B cell (primary cell): ENCODE measurements at regions not wholly inside any gene's neighbourhood (a gene's known extent, or its start where the extent isn't known, plus 50 kb on each side); places are given as distances from the start of the nearest gene placed in this dataset.

Experiments used
- ATAC-seq: fragments of 200-7000 bp; cut with Tn5 transposase; one replicate; pipeline ENCODE4 v1.10.0; 2021; ENCODE audit warnings: low read depth, mild to moderate bottlenecking, moderate number of reproducible peaks, moderate library complexity
- CTCF ChIA-PET: fragments of 350-600 bp; sonication (Branson Sonifier 250); formaldehyde crosslinking; loops from one replicate; lab custom pipeline; 2021; ENCODE audit warnings: antibody characterized with exemption, inconsistent platforms; lab: Charles Lee
- POLR2A ChIA-PET: fragments of 350-600 bp; sonication (Branson Sonifier 250); formaldehyde crosslinking; loops from one replicate; lab custom pipeline; 2021; ENCODE audit warnings: antibody characterized with exemption; lab: Charles Lee
- DNase-seq: peaks from one replicate; pipeline ENCODE4 v3.0.0; 2013
- H2AFZ ChIP-seq: 2 replicates; pipeline ENCODE4 v1.6.1; 2012; ENCODE audit warnings: mild to moderate bottlenecking, low read depth, low read length; ENCODE audit not compliant: insufficient read depth, poor library complexity, severe bottlenecking
- H3K27ac ChIP-seq, 2 donors: 1 replicate in 1 of 2; 2 replicates in 1 of 2; pipeline ENCODE4 v1.5.1; 2012 to 2013; ENCODE audit warnings: low read length in 2 of 2, mild to moderate bottlenecking in 2 of 2, moderate library complexity in 1 of 2
- H3K27me3 ChIP-seq, 4 experiments: fragments of 200-600 bp in 1 of 4; sonication (generic) in 1 of 4; replicated peaks in 1 of 4; 1 replicate in 2 of 4; 2 replicates in 2 of 4; pipeline versions ENCODE4 v1.6.1 to v1.7.0; 2013 to 2016; ENCODE audit warnings: low read length in 3 of 4, mild to moderate bottlenecking in 2 of 4, mixed read lengths in 1 of 4, moderate library complexity in 1 of 4; ENCODE audit not compliant: insufficient read depth in 4 of 4, control insufficient read depth in 3 of 4; ENCODE audit errors: control extremely low read depth in 1 of 4
- H3K36me3 ChIP-seq, 2 experiments: replicated peaks in 1 of 2; 1 replicate in 1 of 2; 2 replicates in 1 of 2; pipeline versions ENCODE4 v1.6.1 to v1.7.1; 2013; ENCODE audit warnings: low read length in 1 of 2; ENCODE audit not compliant: insufficient read depth in 2 of 2, control insufficient read depth in 1 of 2; ENCODE audit errors: control extremely low read depth in 1 of 2, extremely low read depth in 1 of 2
- H3K4me1 ChIP-seq, 2 donors: fragments of 200-600 bp in 1 of 2; sonication (generic) in 1 of 2; 1 replicate in 1 of 2; 2 replicates in 1 of 2; pipeline versions ENCODE4 v1.5.1 to v1.6.1; 2013 to 2017; ENCODE audit warnings: low read length in 2 of 2; ENCODE audit not compliant: control insufficient read depth in 2 of 2, insufficient read depth in 2 of 2
- H3K4me2 ChIP-seq: replicated peaks from 2 replicates; pipeline ENCODE3; 2012; ENCODE audit warnings: mild to moderate bottlenecking, low read depth, low read length; ENCODE audit not compliant: poor library complexity, severe bottlenecking
- H3K4me3 ChIP-seq, 5 experiments: fragments of 200-600 bp in 1 of 5; sonication (generic) in 1 of 5; 1 replicate in 3 of 5; 2 replicates in 2 of 5; pipeline versions ENCODE4 v1.5.1 to v1.7.0; 2011 to 2016; ENCODE audit warnings: low read length in 4 of 5, mild to moderate bottlenecking in 4 of 5, low read depth in 2 of 5, control low read depth in 1 of 5, moderate library complexity in 1 of 5; ENCODE audit not compliant: insufficient read depth in 1 of 5; ENCODE audit errors: control extremely low read depth in 1 of 5, extremely low read depth in 1 of 5
- H3K79me2 ChIP-seq: fragments of 200-600 bp; sonication (generic); one replicate; pipeline ENCODE4 v1.6.0; 2016; ENCODE audit warnings: low read length; ENCODE audit not compliant: control insufficient read depth, insufficient read depth
- H3K9ac ChIP-seq: fragments of 200-600 bp; sonication (generic); 2 replicates; pipeline ENCODE4 v1.6.1; 2017; ENCODE audit warnings: mild to moderate bottlenecking, low read length, moderate library complexity
- H3K9me3 ChIP-seq, 3 donors: one replicate each; pipeline versions ENCODE4 v1.6.1 to v1.7.1; 2013; ENCODE audit warnings: low read length in 2 of 3; ENCODE audit not compliant: control insufficient read depth in 2 of 3, insufficient read depth in 1 of 3; ENCODE audit errors: control extremely low read depth in 1 of 3
- H4K20me1 ChIP-seq: 2 replicates; pipeline ENCODE4 v1.6.0; 2012; ENCODE audit warnings: mild to moderate bottlenecking, low read length; ENCODE audit not compliant: insufficient read depth, control insufficient read depth, poor library complexity, severe bottlenecking
- H3K27ac Mint-ChIP-seq: one replicate; pipeline ENCODE4 v1.8.0; 2021; ENCODE audit warnings: mixed read lengths
- H3K27me3 Mint-ChIP-seq: one replicate; pipeline ENCODE4 v1.8.0; 2021; ENCODE audit warnings: mixed read lengths
- H3K4me1 Mint-ChIP-seq: one replicate; pipeline ENCODE4 v1.8.0; 2021; ENCODE audit warnings: mixed read lengths
- H3K4me3 Mint-ChIP-seq: one replicate; pipeline ENCODE4 v1.8.0; 2021; ENCODE audit warnings: mixed read lengths
- H3K9me3 Mint-ChIP-seq: one replicate; pipeline ENCODE4 v1.8.0; 2022; ENCODE audit warnings: mixed read lengths; ENCODE audit not compliant: insufficient read depth
- CTCF ChIP-seq: fragments of 200-600 bp; IDR thresholded peaks from one replicate; pipeline ENCODE4 v1.8.0; 2022; ENCODE audit warnings: antibody characterized with exemption, mild to moderate bottlenecking
- EZH2 ChIP-seq: IDR thresholded peaks from 2 replicates; pipeline ENCODE4 v1.6.1; 2012; ENCODE audit warnings: borderline replicate concordance, low read depth, mild to moderate bottlenecking, moderate library complexity, low read length; ENCODE audit not compliant: insufficient read depth, poor library complexity, severe bottlenecking
- WGBS: methylation state at CpG from one replicate; pipeline ENCODE4 v1.1.5; 2013; ENCODE audit warnings: missing lambda C conversion rate; ENCODE audit not compliant: insufficient coverage; 5-methylcytosine and 5-hydroxymethylcytosine counted together
- intact Hi-C: fragments of 100-400 bp; cut with micrococcal nuclease; formaldehyde crosslinking; loops from one replicate; pipeline ENCODE4 v1.10.0; 2022

DNA sequence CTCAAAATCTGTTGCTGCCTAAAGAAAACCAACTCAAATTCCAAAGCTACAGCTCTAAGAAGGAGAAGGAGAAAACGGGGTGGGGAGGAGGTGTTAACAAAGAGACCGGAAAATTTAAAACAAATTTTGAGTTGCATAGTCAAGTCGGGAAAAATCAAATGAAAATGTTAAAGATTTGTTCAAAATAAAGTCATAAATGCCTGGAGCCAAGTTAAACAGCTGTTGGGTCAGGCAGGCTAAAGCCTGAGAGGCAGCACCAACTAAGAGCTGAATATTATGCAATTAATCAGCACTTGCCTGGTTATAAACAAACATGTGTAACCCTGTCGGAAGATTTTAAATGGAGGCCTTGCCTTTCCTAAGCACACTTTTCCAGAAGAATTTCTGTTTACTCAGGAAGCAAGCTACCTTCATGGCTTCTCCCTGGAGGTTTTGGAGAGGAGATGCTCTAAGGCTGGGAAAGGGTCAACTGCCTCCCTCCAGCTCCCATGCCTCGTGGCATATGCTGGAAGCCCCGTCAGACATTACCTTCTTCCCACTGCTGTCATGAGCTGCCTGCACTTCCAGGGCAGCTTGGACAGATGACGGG is 270.5 kb downstream of the DMRT2 start:
- 75% methylated on average over 5 of the region's 7 CpGs for WGBS
- peaks cover 5% of the 10 kb centered on the region for H3K9me3 Mint-ChIP-seq
- no peak for ATAC-seq
- no peaks in the 10 kb centered on the region for H3K4me1 ChIP-seq
- no peak overlapping the region for H3K4me2 ChIP-seq
- H3K9ac ChIP-seq, result no peak overlapping the region
- no peak overlapping the region for H3K27ac ChIP-seq
- ChIA-PET POLR2A (no interaction called here), CTCF (no interaction called here)
- no peaks in the 10 kb centered on the region for H3K79me2 ChIP-seq
- H2AFZ ChIP-seq, result no peak overlapping the region
- TF ChIP-seq CTCF (no peak), EZH2 (no peak)
- no peaks in the 10 kb centered on the region for H4K20me1 ChIP-seq
- no peak overlapping the region for H3K4me3 Mint-ChIP-seq
- H3K27ac Mint-ChIP-seq, result no peak overlapping the region
- no peaks in the 10 kb centered on the region for H3K36me3 ChIP-seq
- no peak overlapping the region for H3K4me3 ChIP-seq
- no peaks in the 10 kb centered on the region for H3K4me1 Mint-ChIP-seq
- intact Hi-C loops, result no loop called here
- DNase-seq, result no peak
- peaks cover 3% of the 10 kb centered on the region for H3K27me3 Mint-ChIP-seq
- no peaks in the 10 kb centered on the region for H3K9me3 ChIP-seq
- H3K27me3 ChIP-seq, result no peaks in the 10 kb centered on the region

DNA sequence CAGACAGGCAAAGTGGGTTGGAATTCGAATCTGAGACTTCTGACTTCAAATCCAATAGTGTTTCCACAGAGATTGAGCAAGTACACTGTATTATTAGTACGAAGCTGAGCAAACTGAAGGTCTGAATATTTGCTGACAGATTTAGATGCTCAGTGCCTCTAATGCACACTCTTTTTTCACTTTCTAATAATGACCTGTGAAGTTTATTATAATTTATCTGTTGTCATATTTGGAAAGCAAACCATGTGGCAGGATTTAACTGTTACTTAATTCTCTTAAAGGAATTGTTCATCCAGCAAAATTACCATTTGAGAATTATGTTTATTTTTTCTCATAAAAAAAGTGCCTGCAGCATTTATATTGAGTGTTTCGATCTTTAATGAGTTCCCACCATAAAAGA is 277.3 kb downstream of the DMRT2 start:
- no peak overlapping the region for H3K9ac ChIP-seq
- H3K4me1 ChIP-seq, result no peaks in the 10 kb centered on the region
- H3K79me2 ChIP-seq, result no peaks in the 10 kb centered on the region
- H3K4me3 ChIP-seq, result no peak overlapping the region
- no peak overlapping the region for H3K27ac ChIP-seq
- no peak overlapping the region for H3K27ac Mint-ChIP-seq
- H3K27me3 Mint-ChIP-seq, result no peaks in the 10 kb centered on the region
- no peaks in the 10 kb centered on the region for H3K9me3 ChIP-seq
- H4K20me1 ChIP-seq, result no peaks in the 10 kb centered on the region
- no peaks in the 10 kb centered on the region for H3K36me3 ChIP-seq
- H3K4me2 ChIP-seq, result no peak overlapping the region
- CTCF ChIA-PET, result no interaction called here
- no peaks in the 10 kb centered on the region for H3K9me3 Mint-ChIP-seq
- WGBS, result no CpG with 5 or more reads among the region's 3 CpGs
- no peak overlapping the region for H2AFZ ChIP-seq
- no peaks in the 10 kb centered on the region for H3K4me1 Mint-ChIP-seq
- TF ChIP-seq CTCF, result no peak
- no peak for TF ChIP-seq EZH2
- H3K4me3 Mint-ChIP-seq, result no peak overlapping the region
- no peak for DNase-seq
- H3K27me3 ChIP-seq, result no peaks in the 10 kb centered on the region
- ATAC-seq, result no peak
- intact Hi-C loops, result no loop called here
- POLR2A ChIA-PET, result no interaction called here
